Mucosa of descending colon (tissue), 3 donors: ENCODE measurements at regions not wholly inside any gene's neighbourhood (a gene's known extent, or its start where the extent isn't known, plus 50 kb on each side); places are given as distances from the start of the nearest gene placed in this dataset.
A peak's percentile ranks its signal among the peaks of the same experiment; 100 is the strongest.

Experiments
- ATAC-seq: fragments of 200-7000 bp; cut with Tn5 transposase; one replicate; pipeline ENCODE4 v1.9.1; 2020; ENCODE audit warnings: mild to moderate bottlenecking, moderate library complexity
- DNase-seq, 3 donors: peaks; one replicate each; pipeline ENCODE4 v3.0.0-alpha.2; 2020
- H3K36me3 ChIP-seq: fragments of 200-600 bp; one replicate; pipeline ENCODE4 v1.8.0; 2021; ENCODE audit warnings: low read depth, mild to moderate bottlenecking
- H3K4me1 ChIP-seq: fragments of 200-600 bp; one replicate; pipeline ENCODE4 v1.8.0; 2021; ENCODE audit warnings: low read depth, mild to moderate bottlenecking
- H3K4me3 ChIP-seq: fragments of 200-600 bp; one replicate; pipeline ENCODE4 v1.8.0; 2021; ENCODE audit warnings: mild to moderate bottlenecking
- H3K9me3 ChIP-seq: fragments of 200-600 bp; one replicate; pipeline ENCODE4 v1.8.0; 2021; ENCODE audit warnings: mild to moderate bottlenecking
- CTCF ChIP-seq: fragments of 200-600 bp; IDR thresholded peaks from one replicate; pipeline ENCODE4 v1.8.0; 2022; ENCODE audit warnings: antibody characterized with exemption, mild to moderate bottlenecking
- intact Hi-C, 2 donors: fragments of 100-400 bp; cut with DNase I in 1 of 2; cut with micrococcal nuclease in 1 of 2; formaldehyde crosslinking; loops; one replicate each; pipeline versions ENCODE4 v1.11.0 to v1.11.1; 2022; cut with DNase I, micrococcal nuclease
- donor health status: DM: no; HTN: no; CAD: no; lungs with moderate emphysema.
- donor health status: DM: no; HTN: no; CAD: no.
- donor health status: DM: no; HTN: yes; CAD: no.

- H3K4me1 ChIP-seq, result peaks cover 5% of the 10 kb centered on the region
- H3K4me3 ChIP-seq, result no peak overlapping the region
- intact Hi-C loops, result no loop called here
- H3K36me3 ChIP-seq, result no peaks in the 10 kb centered on the region
- no peak for TF ChIP-seq CTCF
- ATAC-seq (peak; percentile 56), DNase-seq (no peak)
- no peaks in the 10 kb centered on the region for H3K9me3 ChIP-seq
These were observed 55.1 kb upstream of the FAM20C start for GRCh38 chr7:137094-137891.

- Histone ChIP-seq H3K4me3 (no peak overlapping the region), H3K9me3 (no peaks in the 10 kb centered on the region), H3K36me3 (no peaks in the 10 kb centered on the region), H3K4me1 (peaks cover 12% of the 10 kb centered on the region)
- intact Hi-C loops, result no loop called here
- no peak for TF ChIP-seq CTCF
- ATAC-seq (no peak), DNase-seq (no peak)
These were observed 53.2 kb upstream of the FAM20C start for GRCh38 chr7:139131-139530.

- Histone ChIP-seq H3K4me3 (no peak overlapping the region), H3K4me1 (peaks cover 12% of the 10 kb centered on the region), H3K9me3 (no peaks in the 10 kb centered on the region), H3K36me3 (no peaks in the 10 kb centered on the region)
- ATAC-seq (no peak), DNase-seq (no peak)
- TF ChIP-seq CTCF, result no peak
- intact Hi-C loops, result no loop called here
These were observed 52.7 kb upstream of the FAM20C start for GRCh38 chr7:139561-140243.

GRCh38 chr7:140996-141395 is 51.4 kb upstream of the FAM20C start:
- intact Hi-C loops, result no loop called here
- peaks cover 12% of the 10 kb centered on the region for H3K4me1 ChIP-seq
- no peak overlapping the region for H3K4me3 ChIP-seq
- DNase-seq (no peak), ATAC-seq (no peak)
- no peaks in the 10 kb centered on the region for H3K9me3 ChIP-seq
- TF ChIP-seq CTCF, result no peak
- H3K36me3 ChIP-seq, result no peaks in the 10 kb centered on the region

- DNase-seq, result peak; percentile 81 to 84 (median 83)
- ATAC-seq, result peak; percentile 96
- peaks cover 12% of the 10 kb centered on the region for H3K4me1 ChIP-seq
- H3K36me3 ChIP-seq, result no peaks in the 10 kb centered on the region
- no peak overlapping the region for H3K4me3 ChIP-seq
- H3K9me3 ChIP-seq, result no peaks in the 10 kb centered on the region
- intact Hi-C loops, result no loop called here
- no peak for TF ChIP-seq CTCF
These were observed 50.0 kb upstream of the FAM20C start for GRCh38 chr7:142248-142941.
